Activated B cell treated with CpG ODN at 0.5 μM for 24 hours (primary cell): ENCODE measurements at regions not wholly inside any gene's neighbourhood (a gene's known extent, or its start where the extent isn't known, plus 50 kb on each side); places are given as distances from the start of the nearest gene placed in this dataset.

Experiments used
- ATAC-seq: fragments of 200-7000 bp; cut with Tn5 transposase; one replicate; pipeline ENCODE4 v1.10.0; 2021; ENCODE audit warnings: low read depth, mild to moderate bottlenecking, moderate library complexity
- CTCF ChIA-PET: fragments of 350-600 bp; sonication (Branson Sonifier 250); formaldehyde crosslinking; loops from one replicate; lab custom pipeline; 2021; ENCODE audit warnings: antibody characterized with exemption; lab: Charles Lee
- POLR2A ChIA-PET: fragments of 350-600 bp; sonication (Branson Sonifier 250); formaldehyde crosslinking; loops from one replicate; lab custom pipeline; 2021; ENCODE audit warnings: antibody characterized with exemption; lab: Charles Lee
- DNase-seq: peaks from one replicate; pipeline ENCODE4 v3.0.0; 2022
- H3K27ac Mint-ChIP-seq: one replicate; pipeline ENCODE4 v1.8.0; 2020; ENCODE audit warnings: mixed read lengths
- H3K27me3 Mint-ChIP-seq: one replicate; pipeline ENCODE4 v1.8.0; 2021; ENCODE audit warnings: mixed read lengths
- H3K36me3 Mint-ChIP-seq: one replicate; pipeline ENCODE4 v1.8.0; 2021; ENCODE audit warnings: low read depth, mixed read lengths
- H3K4me1 Mint-ChIP-seq: one replicate; pipeline ENCODE4 v1.8.0; 2021; ENCODE audit warnings: mixed read lengths
- H3K4me3 Mint-ChIP-seq: one replicate; pipeline ENCODE4 v1.8.0; 2020; ENCODE audit warnings: mild to moderate bottlenecking, mixed read lengths
- H3K9me3 Mint-ChIP-seq: one replicate; pipeline ENCODE4 v1.8.0; 2020; ENCODE audit warnings: mixed read lengths
- CTCF ChIP-seq: fragments of 200-600 bp; IDR thresholded peaks from one replicate; pipeline ENCODE4 v1.8.0; 2022; ENCODE audit warnings: antibody characterized with exemption, mild to moderate bottlenecking
- intact Hi-C: fragments of 100-400 bp; cut with micrococcal nuclease; formaldehyde crosslinking; loops from one replicate; pipeline ENCODE4 v1.15.1; 2024

GRCh38 chr22:49688516-49689254 lies 139.0 kb downstream of the BRD1 start:
- no peak for DNase-seq
- Mint-ChIP-seq H3K4me3 (no peak overlapping the region), H3K4me1 (no peaks in the 10 kb centered on the region), H3K27me3 (peaks cover 21% of the 10 kb centered on the region), H3K36me3 (no peaks in the 10 kb centered on the region), H3K9me3 (no peaks in the 10 kb centered on the region), H3K27ac (no peak overlapping the region)
- CTCF ChIA-PET: no interaction called here
- ATAC-seq: no peak
- POLR2A ChIA-PET: no interaction called here
- intact Hi-C loops: no loop called here
- no peak for TF ChIP-seq CTCF

GRCh38 chr22:49687786-49688515 lies 139.7 kb downstream of the BRD1 start:
- H3K4me3 Mint-ChIP-seq: no peak overlapping the region
- no peaks in the 10 kb centered on the region for H3K36me3 Mint-ChIP-seq
- POLR2A ChIA-PET: no interaction called here
- ATAC-seq: no peak
- no peak for DNase-seq
- no peaks in the 10 kb centered on the region for H3K4me1 Mint-ChIP-seq
- CTCF ChIA-PET: no interaction called here
- H3K27ac Mint-ChIP-seq: no peak overlapping the region
- H3K27me3 Mint-ChIP-seq: peaks cover 25% of the 10 kb centered on the region
- no peak for TF ChIP-seq CTCF
- H3K9me3 Mint-ChIP-seq: no peaks in the 10 kb centered on the region
- intact Hi-C loops: no loop called here

DNA sequence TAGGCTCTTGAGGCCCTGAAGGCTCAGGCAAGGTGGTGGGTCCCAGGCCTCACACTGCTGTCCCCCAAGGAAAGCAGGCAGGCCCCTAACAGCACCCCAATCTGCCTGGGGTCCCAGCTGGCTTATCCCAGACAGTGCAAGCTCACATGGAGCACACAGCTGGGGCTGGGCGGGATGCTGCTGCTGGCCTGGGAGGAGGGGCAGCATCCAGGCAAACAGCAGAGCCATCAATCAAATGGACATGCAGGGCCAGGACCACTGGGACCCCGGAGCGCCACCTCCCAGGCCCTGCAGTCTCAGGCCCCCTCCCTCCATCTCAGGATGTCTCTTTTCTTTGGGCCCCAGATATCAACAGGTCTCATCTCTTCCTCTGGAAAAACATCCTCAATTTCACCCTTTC lies 140.3 kb downstream of the BRD1 start:
- no peak for TF ChIP-seq CTCF
- intact Hi-C loops: no loop called here
- Mint-ChIP-seq H3K27ac (no peak overlapping the region), H3K4me1 (no peaks in the 10 kb centered on the region), H3K4me3 (no peak overlapping the region), H3K36me3 (no peaks in the 10 kb centered on the region), H3K9me3 (no peaks in the 10 kb centered on the region), H3K27me3 (peaks cover 25% of the 10 kb centered on the region)
- no peak for ATAC-seq
- POLR2A ChIA-PET: no interaction called here
- DNase-seq: no peak
- CTCF ChIA-PET: no interaction called here

GRCh38 chr22:49686495-49687219 lies 141.0 kb downstream of the BRD1 start:
- no peak for TF ChIP-seq CTCF
- no peak overlapping the region for H3K4me3 Mint-ChIP-seq
- no peak for ATAC-seq
- POLR2A ChIA-PET: no interaction called here
- no peak for DNase-seq
- no peaks in the 10 kb centered on the region for H3K9me3 Mint-ChIP-seq
- intact Hi-C loops: no loop called here
- H3K4me1 Mint-ChIP-seq: no peaks in the 10 kb centered on the region
- H3K36me3 Mint-ChIP-seq: no peaks in the 10 kb centered on the region
- CTCF ChIA-PET: no interaction called here
- H3K27ac Mint-ChIP-seq: no peak overlapping the region
- H3K27me3 Mint-ChIP-seq: peaks cover 25% of the 10 kb centered on the region

DNA sequence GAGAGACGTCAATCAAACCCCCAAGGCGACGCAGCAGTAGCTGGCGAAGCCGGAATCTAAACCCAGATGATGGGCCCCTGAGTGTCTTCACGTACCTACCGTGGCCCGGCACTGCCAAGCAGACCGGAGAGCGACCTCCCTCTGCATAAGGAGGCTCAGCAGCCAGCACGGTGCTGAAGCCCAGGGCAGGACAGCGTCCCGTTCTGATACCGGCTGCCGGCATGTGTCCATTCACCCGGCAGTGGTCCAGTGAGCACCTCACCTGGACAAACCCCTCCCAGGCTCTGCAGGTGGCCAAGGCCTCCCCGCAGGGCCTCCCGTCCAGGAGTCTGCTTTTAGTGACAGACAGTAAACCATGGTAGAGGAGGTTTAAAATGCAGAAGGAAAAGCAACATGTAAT lies 142.0 kb downstream of the BRD1 start:
- Mint-ChIP-seq H3K27ac (no peak overlapping the region), H3K4me3 (no peak overlapping the region), H3K9me3 (no peaks in the 10 kb centered on the region), H3K4me1 (no peaks in the 10 kb centered on the region), H3K27me3 (peaks cover 25% of the 10 kb centered on the region), H3K36me3 (no peaks in the 10 kb centered on the region)
- ChIA-PET CTCF (no interaction called here), POLR2A (no interaction called here)
- intact Hi-C loops: no loop called here
- no peak for ATAC-seq
- no peak for TF ChIP-seq CTCF
- no peak for DNase-seq
